HG02981 (cell line): ENCODE measurements at regions not wholly inside any gene's neighbourhood (a gene's known extent, or its start where the extent isn't known, plus 50 kb on each side); places are given as distances from the start of the nearest gene placed in this dataset.

ENCODE experiments used
- ATAC-seq: cut with Tn5 transposase; IDR thresholded peaks from one replicate; pipeline ENCODE4 v1.9.1; 2021; ENCODE audit warnings: mild to moderate bottlenecking, moderate library complexity; ENCODE audit not compliant: unreplicated experiment

DNA sequence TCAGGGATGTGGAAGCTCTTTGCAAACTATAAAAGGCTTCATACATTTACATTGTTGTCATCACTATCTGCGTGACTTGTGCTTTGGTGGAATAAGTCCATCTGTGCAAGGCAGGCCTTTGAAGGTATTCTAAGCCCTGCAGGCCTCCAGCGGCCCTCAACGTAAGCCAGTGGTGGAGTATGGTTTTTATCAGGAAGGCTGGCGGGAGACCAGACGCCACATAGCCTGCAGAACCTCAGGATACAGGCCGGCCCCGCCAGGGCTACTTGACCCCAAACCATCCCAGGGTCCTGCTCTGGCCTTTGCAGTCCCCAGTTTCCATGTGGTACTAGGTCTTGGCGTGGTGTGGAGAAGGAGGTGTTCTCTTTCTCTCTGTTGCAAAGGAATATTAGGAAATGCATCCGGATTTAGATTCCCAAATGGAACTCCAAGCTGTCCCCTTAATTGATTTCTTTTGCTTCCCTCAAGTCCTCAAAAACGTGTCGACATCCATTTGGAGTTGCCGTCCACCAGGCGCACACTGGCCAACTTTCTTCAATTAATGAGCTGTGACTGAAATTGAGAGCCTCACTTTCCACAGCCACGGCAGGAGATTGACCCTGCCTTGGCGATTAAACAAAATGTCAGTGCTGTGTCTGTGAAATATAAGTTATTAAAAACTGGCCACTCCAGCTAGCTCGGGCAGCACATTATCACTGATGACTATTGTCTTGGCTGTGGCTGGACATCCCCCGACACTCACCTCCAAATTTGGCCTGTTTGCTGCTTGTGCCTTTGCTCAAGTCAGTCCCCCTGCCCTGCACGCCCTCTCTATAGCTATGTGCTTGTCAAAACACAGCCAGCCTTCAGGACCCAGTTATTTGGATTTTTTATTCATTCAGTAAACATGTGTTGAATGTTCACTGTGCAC, 239.8 kb upstream of the TLE3 start:
- no peak for ATAC-seq

DNA sequence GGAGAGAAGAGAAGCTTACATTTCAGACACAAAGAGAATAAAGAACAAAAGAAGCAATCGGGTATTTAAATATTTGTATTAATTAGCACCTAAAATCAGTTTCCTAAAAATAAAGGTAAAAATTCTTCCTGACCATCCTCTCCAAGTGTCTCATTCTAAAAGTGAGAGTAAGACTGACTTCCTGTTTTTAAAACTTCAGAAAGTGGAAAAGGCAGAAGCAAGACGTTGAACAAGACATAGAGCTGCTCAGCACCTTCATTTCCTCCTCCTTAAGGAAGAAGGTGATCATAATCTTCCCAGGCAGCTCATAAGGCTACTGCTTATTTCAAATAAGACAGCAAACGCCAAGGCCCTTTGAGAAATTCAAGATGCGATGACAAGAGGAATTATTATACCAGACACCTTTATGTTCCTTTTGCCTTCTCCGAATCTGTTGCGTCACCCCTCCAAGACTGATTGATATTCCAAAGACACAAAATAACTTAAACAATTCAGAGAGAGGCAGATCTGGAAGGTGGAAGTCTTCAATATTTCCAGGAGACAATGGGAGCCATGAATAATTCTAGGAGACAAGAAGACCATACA, 238.8 kb upstream of the TLE3 start:
- no peak for ATAC-seq

- ATAC-seq: no peak
Measured at GRCh38 chr15:70334286-70334685, 236.6 kb upstream of the TLE3 start.

GRCh38 chr15:70329179-70329578, 231.5 kb upstream of the TLE3 start:
- ATAC-seq: no peak

DNA sequence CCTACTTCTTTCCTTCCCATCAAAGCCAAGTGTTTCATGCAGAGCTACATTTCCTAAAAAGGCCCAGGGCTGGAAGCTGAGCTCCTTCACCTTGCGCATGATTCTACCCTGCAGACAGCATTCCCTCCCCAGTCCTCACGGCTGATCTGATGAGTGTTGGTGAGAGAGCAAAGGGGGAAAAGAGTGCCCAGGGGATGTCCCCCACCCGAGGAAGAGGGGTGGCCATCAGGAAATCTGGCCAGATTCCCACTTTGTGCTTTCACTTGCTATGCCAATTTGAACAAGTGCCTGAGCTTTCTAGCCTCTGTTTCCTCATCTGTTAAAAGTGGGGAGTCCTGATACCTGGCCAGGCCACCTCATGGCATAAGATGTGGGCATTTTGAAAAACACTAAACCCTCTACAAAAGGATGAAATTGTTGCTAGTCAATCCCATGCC, 231.0 kb upstream of the TLE3 start:
- no peak for ATAC-seq

GRCh38 chr15:70327856-70328678, 230.3 kb upstream of the TLE3 start:
- ATAC-seq: peak; percentile 69

- no peak for ATAC-seq
Measured at GRCh38 chr15:70327328-70327855, 229.7 kb upstream of the TLE3 start.

DNA sequence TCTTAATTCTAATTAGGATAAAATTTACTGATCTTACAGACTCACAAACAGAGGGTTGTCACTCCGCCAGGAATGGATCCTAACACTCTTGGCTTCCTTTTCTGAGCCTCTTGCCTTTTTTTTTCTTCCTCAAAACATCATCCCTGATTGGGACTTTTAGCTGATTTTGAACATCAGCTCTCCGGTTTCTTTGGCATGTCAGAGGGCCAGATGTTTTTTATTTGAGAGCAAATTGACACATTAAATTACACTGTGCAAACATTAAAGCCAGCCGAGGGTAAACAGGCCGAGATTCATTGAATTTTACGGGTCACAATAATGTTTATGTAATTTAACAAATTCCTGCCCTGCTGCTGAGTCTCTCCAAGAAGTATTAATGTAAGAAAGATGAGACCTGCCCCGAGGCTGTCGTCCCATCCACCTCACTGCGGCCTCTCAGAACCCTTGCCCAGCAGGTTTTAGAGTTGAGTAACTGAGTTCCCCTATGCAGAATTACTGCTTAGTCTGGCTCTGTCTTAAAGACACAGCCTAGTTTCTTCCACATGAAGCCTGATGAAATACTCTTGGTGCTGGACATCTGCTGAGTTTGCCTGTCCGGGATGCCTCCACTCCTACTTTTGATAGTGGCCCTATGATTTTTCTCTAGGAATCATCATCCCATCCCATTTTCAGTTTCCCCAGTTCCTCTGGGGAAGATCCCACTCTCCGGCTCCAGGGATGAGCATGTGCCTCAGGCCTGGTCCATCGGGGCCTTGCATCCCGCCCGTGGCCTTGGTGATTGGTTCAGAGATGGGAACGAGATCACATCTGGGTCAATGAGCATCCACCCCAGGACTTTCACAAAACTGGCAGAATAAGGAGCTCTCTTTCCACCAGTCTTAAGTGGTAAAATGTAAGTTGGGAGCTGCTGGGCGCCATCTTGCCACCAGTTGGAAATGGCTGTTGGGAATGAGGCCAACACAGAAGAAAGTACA, 226.6 kb upstream of the TLE3 start:
- ATAC-seq: no peak

- no peak for ATAC-seq
Measured at GRCh38 chr15:70323111-70323851, 225.6 kb upstream of the TLE3 start.

- no peak for ATAC-seq
Measured at GRCh38 chr15:70322051-70322668, 224.4 kb upstream of the TLE3 start.

GRCh38 chr15:70321172-70321819, 223.6 kb upstream of the TLE3 start:
- ATAC-seq: no peak

DNA sequence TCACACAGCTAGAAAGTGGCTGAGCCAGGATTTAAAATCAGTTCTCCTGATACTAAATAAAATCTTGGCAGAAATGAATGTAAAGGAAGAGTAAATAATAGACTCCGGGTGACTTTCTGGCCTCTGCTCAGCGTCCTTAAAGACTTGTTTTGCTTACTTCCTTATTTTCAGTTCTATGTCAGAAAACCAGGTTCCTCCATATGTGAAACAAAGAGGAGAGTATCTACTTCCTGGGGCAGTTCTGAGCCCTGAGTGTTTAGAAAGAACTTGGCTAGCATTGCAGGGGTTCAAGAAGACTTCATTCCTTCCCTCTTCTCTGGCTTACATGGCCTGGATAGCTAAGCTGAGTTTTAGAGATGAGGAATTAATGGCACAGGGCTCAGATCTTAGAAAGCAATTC, 222.8 kb upstream of the TLE3 start:
- no peak for ATAC-seq

DNA sequence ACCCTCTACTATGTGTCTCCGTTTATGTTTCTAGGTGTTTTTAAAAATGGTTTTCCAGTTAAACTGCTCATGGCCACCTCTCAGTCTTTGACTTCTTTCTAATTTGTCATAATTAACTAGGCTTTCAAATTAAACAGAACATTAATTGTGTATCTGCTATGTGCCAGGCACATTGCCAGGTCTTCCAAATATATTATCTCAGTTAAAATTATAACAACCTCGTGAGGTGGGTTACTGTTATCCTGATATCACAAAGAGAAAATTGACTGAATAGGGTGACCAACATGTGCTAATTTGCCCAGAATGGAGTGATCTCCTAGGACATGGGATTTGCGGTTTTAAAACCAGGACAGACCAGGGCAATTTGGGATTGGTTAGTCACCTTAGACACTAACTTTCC, 222.4 kb upstream of the TLE3 start:
- no peak for ATAC-seq

GRCh38 chr15:70319466-70319865, 221.7 kb upstream of the TLE3 start:
- ATAC-seq: peak; percentile 88

GRCh38 chr15:70318594-70319465, 221.1 kb upstream of the TLE3 start:
- peak; percentile 18 for ATAC-seq

- no peak for ATAC-seq
Measured at GRCh38 chr15:70316059-70316600, 218.4 kb upstream of the TLE3 start.

- no peak for ATAC-seq
Measured at GRCh38 chr15:70315431-70315830, 217.7 kb upstream of the TLE3 start.
